ENCODE measurements at regions not wholly inside any gene's neighbourhood (a gene's known extent, or its start where the extent isn't known, plus 50 kb on each side); places are given as distances from the start of the nearest gene placed in this dataset.

- Histone ChIP-seq H3K9me3 (ENCODE audit: control insufficient read depth, low read depth, low read length) (no peaks in the 10 kb centered on the region), H3K23ac (ENCODE audit: insufficient read length, low read depth, low read length) (no peak overlapping the region), H2AK5ac (ENCODE audit: insufficient read length, low read length) (no peak overlapping the region), H4K8ac (replicated peaks; ENCODE audit: insufficient read length, low read depth, low read length) (no peak overlapping the region), H3T11ph (ENCODE audit: low read length) (no peak overlapping the region), H3K79me1 (ENCODE audit: insufficient read depth, low read depth, low read length, poor library complexity, severe bottlenecking) (no peaks in the 10 kb centered on the region), H3K4ac (ENCODE audit: low read depth, low read length) (no peak overlapping the region), H2BK20ac (ENCODE audit: low read depth, low read length, poor library complexity, severe bottlenecking) (no peak overlapping the region), H2BK15ac (ENCODE audit: low read depth, low read length) (no peak overlapping the region), H4K20me1 (ENCODE audit: control insufficient read depth, insufficient read depth, insufficient read length) (no peaks in the 10 kb centered on the region), H2AFZ (ENCODE audit: low read length) (no peak overlapping the region), H3K18ac (ENCODE audit: insufficient read length, low read depth, low read length) (no peak overlapping the region), H2BK5ac (ENCODE audit: insufficient read length, low read length) (no peak overlapping the region), H3K9ac (ENCODE audit: extremely low read depth, insufficient read length, low read length) (no peak overlapping the region), H3K27me3 (ENCODE audit: insufficient read depth, low read length) (no peaks in the 10 kb centered on the region), H3K4me1 (ENCODE audit: insufficient read depth, low read length) (peaks cover 5% of the 10 kb centered on the region; the same call in 1 of the 2 replicates), H4K5ac (ENCODE audit: insufficient read length, low read depth, low read length) (no peak overlapping the region), H3K4me2 (ENCODE audit: insufficient read depth, insufficient read length, low read length) (no peak overlapping the region), H2BK12ac (ENCODE audit: insufficient read length, low read depth, low read length) (no peak overlapping the region), H4K91ac (ENCODE audit: insufficient read length, low read depth, low read length) (no peak overlapping the region), H3K14ac (ENCODE audit: insufficient read depth, low read length) (no peak overlapping the region), H3K56ac (ENCODE audit: insufficient read length, low read depth, low read length) (no peak overlapping the region), H2BK120ac (ENCODE audit: low read depth, low read length, poor library complexity, severe bottlenecking) (no peak overlapping the region), H3K23me2 (ENCODE audit: insufficient read length, low read depth, low read length, poor library complexity, severe bottlenecking) (no peaks in the 10 kb centered on the region), H3K27ac (ENCODE audit: insufficient read length, low read depth, low read length) (no peak overlapping the region), H3K79me2 (ENCODE audit: insufficient read depth, low read length) (no peaks in the 10 kb centered on the region)
- Mint-ChIP-seq H3K36me3 (ENCODE audit: insufficient read depth in 1 of 3, low read depth in 3 of 3) (peaks cover 11 to 26% (median 21%) of the 10 kb centered on the region in 3 experiments), H3K4me1 (peaks cover 44 to 54% of the 10 kb centered on the region in 2 experiments), H3K9me3 (peaks cover 23% of the 10 kb centered on the region in 2 experiments), H3K27ac (no peak overlapping the region), H3K4me3 (no peak overlapping the region), H3K27me3 (ENCODE audit: low read depth) (peaks cover 4% of the 10 kb centered on the region; the same call in 1 of the 2 replicates)
- no peak for DNase-seq
- no peak for TF ChIP-seq CTCF (conservative IDR thresholded peaks at IDR 0.05)
Observed at GRCh38 chr5:116754556-116754955, 179.9 kb upstream of the SEMA6A start.
